ENCODE measurements at regions not wholly inside any gene's neighbourhood (a gene's known extent, or its start where the extent isn't known, plus 50 kb on each side); places are given as distances from the start of the nearest gene placed in this dataset.
"Not testable (repeated sequence)": the region's sequence is repeated elsewhere in the genome, so short reads cannot be mapped to it uniquely, and the experiment has no call there.

- not testable (repeated sequence) for DNase-seq
These were observed 112.5 kb upstream of the LPCAT1 start for GRCh38 chr5:1636208-1636770.

GRCh38 chr5:1635477-1635876, 111.7 kb upstream of the LPCAT1 start:
- not testable (repeated sequence) for DNase-seq

DNA sequence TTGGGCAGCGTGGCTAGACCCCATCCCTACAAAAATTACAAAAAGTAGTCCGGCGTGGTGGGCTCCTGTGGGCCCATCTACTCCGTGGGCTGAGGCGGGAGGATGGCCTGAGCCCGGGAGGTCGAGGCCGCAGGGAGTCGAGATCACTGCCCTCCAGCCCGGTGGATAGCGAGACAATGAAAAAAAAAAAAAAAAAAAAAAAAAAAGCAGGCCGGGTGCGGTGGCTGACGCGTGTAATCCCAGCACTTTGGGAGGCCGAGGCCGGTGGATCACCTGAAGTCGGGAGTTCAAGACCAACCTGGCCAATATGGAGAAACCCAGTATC, 110.5 kb upstream of the LPCAT1 start:
- DNase-seq, result no peak

DNA sequence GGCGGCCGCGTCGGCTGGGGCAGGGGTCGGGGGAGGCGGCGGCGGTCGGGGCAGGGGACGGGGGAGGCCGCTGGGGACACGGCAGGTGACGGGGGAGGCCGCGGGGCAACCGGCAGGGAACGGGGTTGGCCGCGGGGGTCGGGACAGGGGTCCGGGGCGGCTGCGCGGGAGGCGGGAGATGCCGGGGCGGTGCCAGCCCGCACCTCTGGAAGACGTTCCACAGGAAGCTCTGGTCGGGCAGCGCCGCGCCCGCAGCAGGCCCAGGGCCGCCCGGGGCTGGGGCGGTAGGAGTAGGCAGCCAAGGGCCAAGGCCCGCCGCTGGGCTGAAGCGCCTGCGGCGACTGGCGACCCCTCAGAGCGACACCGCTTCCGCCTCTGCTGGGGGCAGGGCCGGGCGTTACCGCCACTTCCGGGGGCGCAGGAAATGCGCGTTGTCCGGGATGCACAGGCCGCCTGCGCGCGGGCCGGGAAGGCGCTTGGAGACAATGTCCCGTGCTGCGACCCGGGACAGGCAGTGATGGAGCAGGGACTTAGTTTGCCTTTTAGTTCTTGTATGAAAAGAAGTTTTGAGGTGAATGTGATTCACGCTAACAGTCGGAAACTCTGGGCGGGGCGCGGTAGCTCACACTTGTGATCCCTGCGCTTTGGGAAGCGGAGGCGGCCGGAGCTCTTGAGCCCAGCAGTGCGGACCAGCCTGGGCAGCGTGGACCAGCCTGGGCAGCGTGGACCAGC, 110.0 kb upstream of the LPCAT1 start:
- DNase-seq, result peak; percentile 81

- not testable (repeated sequence) for DNase-seq
These were observed 107.2 kb upstream of the LPCAT1 start for GRCh38 chr5:1631004-1631403.

GRCh38 chr5:1626397-1626796, 102.6 kb upstream of the LPCAT1 start:
- not testable (repeated sequence) for DNase-seq

- not testable (repeated sequence) for DNase-seq
These were observed 95.8 kb upstream of the LPCAT1 start for GRCh38 chr5:1619531-1619930.

- not testable (repeated sequence) for DNase-seq
These were observed 94.6 kb upstream of the LPCAT1 start for GRCh38 chr5:1618296-1618865.

DNA sequence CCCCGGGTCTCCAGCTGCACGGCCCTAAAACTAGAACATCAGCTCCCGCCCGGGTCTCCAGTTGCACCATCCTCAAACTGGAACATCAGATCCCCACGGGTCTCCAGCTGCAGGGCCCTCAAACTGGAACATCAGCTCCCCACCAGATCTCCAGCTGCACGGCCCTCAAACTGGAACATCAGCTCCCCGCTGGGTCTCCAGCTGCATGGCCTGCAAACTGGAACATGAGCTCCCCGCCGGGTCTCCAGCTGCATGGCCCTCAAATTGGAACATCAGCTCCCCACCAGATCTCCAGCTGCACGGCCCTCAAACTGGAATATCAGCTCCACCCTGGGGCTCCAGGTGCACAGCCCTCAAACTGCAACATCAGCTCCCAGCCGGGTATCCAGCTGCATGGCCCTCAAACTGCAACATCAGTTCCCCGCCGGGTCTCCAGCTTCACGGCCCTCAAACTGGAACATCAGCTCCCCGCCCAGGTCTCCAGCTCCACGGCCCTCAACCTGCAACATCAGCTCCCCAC, 93.5 kb upstream of the LPCAT1 start:
- not testable (repeated sequence) for DNase-seq

DNA sequence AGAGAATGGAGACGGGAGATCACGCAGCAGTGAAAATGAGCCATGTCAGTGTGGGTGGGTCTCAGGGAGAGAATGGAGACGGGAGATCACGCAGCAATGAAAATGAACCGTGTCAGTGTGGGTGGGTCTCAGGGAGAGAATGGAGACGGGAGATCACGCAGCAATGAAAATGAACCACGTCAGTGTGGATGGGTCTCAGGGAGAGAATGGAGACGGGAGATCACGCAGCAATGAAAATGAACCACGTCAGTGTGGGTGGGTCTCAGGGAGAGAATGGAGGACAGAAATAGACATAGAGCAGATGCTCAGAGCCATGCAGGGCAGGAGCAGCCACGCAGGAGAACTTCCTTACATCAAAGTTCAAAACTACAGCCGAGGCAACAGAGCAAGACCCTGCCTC, 89.8 kb upstream of the LPCAT1 start:
- not testable (repeated sequence) for DNase-seq

DNA sequence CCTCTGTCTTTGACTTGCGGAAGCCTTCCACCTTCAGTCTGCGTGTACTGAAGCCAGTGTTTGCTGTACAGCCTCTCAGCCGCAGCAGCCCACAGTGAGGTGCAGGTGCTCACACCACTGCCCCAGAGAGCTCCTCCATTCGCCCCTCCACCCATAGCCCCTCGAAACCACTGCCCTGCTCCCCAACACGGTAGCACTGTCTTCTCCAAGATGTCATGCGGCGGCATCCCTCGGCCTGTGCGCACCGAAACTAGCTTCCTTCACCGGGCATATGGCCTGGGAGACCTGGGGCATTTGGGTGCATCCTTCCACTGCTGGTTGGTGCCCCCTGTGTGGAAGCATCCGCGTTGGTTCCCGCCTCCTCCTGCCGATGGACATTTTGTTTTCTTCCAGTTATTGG, 86.8 kb upstream of the LPCAT1 start:
- DNase-seq, result not testable (repeated sequence)

- not testable (repeated sequence) for DNase-seq
These were observed 85.4 kb upstream of the LPCAT1 start for GRCh38 chr5:1609111-1609510.

DNA sequence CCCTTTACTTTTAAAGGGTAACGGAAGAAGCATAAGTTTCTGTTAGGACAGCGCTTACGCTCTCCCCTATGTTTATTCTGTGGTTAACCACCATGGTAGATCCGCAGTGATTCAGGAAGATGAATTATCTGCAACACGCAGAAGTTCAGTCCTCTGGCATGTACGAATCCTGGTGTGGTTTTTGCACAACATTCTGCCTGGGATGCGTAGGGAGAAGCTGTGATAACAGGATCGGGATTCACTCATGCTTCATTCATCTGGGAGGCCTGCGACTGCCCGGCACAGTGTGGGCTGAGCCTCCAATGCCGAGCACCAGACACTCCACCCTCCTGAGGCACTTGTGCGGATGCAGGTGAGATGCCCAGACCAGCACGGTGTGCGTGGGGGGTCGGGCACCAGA, 84.6 kb upstream of the LPCAT1 start:
- not testable (repeated sequence) for DNase-seq

- not testable (repeated sequence) for DNase-seq
These were observed 83.2 kb upstream of the LPCAT1 start for GRCh38 chr5:1606951-1607350.

- not testable (repeated sequence) for DNase-seq
These were observed 80.2 kb upstream of the LPCAT1 start for GRCh38 chr5:1603916-1604315.

GRCh38 chr5:1601565-1601964, 77.8 kb upstream of the LPCAT1 start:
- DNase-seq, result not testable (repeated sequence)

DNA sequence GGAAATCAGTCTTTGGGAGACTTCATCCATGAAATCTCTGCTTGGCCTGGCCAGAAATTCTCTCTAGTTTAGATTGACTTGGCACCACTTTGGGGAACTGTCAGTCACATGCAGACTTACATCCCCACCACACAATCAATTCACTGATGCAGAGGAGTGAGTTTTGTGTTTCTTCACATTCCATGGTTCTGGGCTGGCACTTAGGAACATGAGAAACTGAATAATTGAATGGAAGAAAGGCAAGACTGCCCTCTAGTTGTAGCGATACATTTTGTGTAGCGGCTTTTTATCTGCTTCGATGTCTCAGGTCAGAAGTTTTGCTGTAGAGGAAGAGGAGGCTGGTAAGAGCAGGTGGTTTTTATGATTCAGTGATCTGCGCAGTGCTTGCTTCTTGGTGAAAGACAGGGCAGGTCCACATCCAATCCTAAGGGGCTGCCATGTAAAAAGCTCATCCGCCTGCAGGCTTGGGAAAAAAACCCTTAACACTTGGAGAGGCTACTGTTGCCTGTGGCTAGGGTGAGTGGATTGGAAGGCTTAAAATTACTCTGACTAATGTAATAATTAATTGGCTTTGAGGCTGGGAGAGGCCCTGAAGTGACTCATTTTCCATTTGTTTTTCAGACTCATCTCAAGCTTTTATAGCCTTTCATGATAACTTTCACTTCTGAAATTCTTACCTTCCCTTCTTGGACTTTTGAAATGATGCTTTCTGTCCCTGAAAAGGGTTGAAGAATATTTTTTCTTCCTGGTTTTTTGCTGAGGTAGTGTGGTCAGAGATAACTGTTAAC, 75.4 kb upstream of the LPCAT1 start:
- DNase-seq, result peak; percentile 36

DNA sequence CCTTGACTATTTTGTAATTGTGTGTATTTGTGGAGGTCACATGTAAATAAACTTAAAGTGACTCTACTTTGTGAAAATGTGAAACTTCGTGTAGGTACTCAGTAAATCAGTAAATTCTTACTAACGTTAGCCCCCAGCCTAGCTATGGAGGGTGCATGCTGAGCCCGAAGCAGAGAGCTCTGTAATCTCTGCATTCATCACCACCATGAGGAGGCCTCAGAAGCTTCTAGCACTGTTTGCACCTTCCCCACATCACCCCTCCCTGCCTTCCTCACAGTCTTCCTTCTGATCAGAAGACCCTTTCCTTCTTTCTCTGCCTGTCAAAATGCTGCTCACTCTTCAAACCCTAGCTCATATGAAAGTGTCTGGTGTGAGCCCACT, 73.3 kb upstream of the LPCAT1 start:
- not testable (repeated sequence) for DNase-seq

GRCh38 chr5:1596462-1597092, 72.8 kb upstream of the LPCAT1 start:
- not testable (repeated sequence) for DNase-seq

DNA sequence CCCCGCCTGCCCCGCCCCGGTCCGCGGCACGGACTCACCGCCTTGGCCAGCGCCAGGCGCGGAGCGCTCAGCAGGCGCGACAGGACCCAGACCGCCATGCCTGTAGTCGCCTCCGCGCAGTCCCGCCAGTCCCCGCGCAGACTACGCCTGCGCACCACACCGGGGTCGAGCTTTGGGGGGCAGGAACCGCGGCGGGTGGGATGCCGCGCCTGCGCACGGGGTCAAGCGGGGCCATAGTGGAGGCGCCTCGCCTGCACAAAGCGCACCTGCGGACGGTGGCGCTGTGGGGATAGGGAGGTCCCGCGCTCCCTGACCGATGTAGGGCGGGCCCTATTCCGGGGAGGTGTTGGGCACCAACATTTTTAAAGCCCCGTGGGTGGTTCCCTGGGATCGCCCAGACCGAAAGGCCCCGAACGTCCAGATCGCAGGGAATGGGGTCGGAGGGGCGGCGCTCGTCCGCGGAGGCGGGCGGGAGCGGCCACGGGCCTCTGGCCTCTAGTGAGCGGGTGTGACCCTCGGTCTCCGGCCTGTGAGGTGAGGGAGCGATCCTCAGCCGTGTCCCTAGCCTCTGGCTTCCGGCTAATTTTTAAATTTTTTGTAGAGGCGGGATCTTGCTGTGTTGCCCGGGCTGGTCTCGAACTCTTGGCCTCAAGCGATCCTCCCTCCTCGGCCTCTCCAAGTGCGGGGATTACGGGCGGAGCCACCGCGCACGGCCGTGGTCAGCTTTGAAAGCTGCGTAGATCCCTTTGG, 70.8 kb upstream of the LPCAT1 start:
- DNase-seq, result peak; percentile 86

DNA sequence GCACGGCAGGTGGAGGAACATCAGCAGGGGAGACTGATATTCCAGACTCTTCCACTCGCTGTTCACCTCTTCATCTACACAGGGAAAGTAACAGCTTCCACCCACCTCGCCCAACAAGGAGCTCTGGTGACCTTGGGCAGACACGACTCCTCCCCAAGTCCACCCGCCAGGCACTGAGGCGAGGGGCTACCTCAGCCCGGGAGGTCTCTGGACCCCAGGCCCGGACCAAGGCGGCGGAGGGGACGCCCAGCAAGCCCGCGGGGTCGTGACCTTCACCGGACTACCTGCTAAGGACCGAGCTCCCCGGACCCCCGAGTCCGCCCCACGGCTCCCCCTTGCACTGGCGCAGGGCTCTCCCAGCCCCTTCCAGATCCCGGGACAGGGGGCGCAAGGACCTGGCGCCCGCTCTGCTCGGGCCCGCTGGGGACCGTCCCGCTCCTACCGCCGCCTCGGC, 70.2 kb upstream of the LPCAT1 start:
- DNase-seq, result peak; percentile 3

Measured in left kidney (tissue), 1 donor.